K562 (cell line): ENCODE measurements at regions not wholly inside any gene's neighbourhood (a gene's known extent, or its start where the extent isn't known, plus 50 kb on each side); places are given as distances from the start of the nearest gene placed in this dataset.

Experiments
- ATAC-seq: fragments of 200-7000 bp; cut with Tn5 transposase; 3 replicates; pipeline ENCODE4 v1.9.1; 2020; ENCODE audit warnings: moderate library complexity
- BruUV-seq: library from RNA; stranded (reverse); fragments of 400-500 nt; replicated peaks from 2 replicates; lab custom pipeline; 2021; lab: Mats Ljungman, UMichigan
- CTCF ChIA-PET: fragments of 300-600 bp; formaldehyde crosslinking; extraction: SDS; loops from one replicate; lab custom pipeline; 2021; ENCODE audit warnings: low intra/inter-chr PET ratio; lab: Yijun Ruan, JAX
- POLR2A ChIA-PET: fragments of 300-600, 350-650 bp; sonication (Branson Sonifier 250); formaldehyde crosslinking; extraction: SDS; loops from one replicate; lab custom pipeline; 2021; ENCODE audit warnings: antibody characterized with exemption, inconsistent platforms; lab: Yijun Ruan, JAX
- DNase-seq, 4 experiments: peaks; one replicate each; pipeline versions ENCODE4 v3.0.0 to v3.0.0-alpha.2; 2011 to 2018; ENCODE audit warnings: low spot score in 3 of 4, mixed read lengths in 3 of 4; ENCODE audit errors: extremely low read depth in 1 of 4
- FAIRE-seq: peaks from 2 replicates; lab custom pipeline; 2011; peaks lifted over from hg19 to GRCh38; lab: Jason Lieb, UNC
- H2AFZ ChIP-seq: 2 replicates; pipeline ENCODE4 v1.6.0; 2011; ENCODE audit warnings: low read depth, low read length, control low read depth, inconsistent platforms
- H3K27ac ChIP-seq: fragments of 200-600 bp; 3 replicates; pipeline ENCODE4 v1.8.0; 2011; ENCODE audit warnings: low read depth, mild to moderate bottlenecking, control low read depth, inconsistent platforms, low read length, moderate library complexity, mixed read lengths; ENCODE audit errors: extremely low read depth
- H3K27me3 ChIP-seq, 2 experiments: fragments of 300-600 bp in 1 of 2; 2 replicates in 1 of 2; 3 replicates in 1 of 2; pipeline versions ENCODE4 v1.6.0 to v1.8.0; 2011; ENCODE audit warnings: inconsistent platforms in 2 of 2, low read length in 2 of 2, mild to moderate bottlenecking in 1 of 2, mixed read lengths in 1 of 2, moderate library complexity in 1 of 2; ENCODE audit not compliant: control insufficient read depth in 2 of 2, insufficient read depth in 2 of 2
- H3K36me3 ChIP-seq: fragments of 300-600 bp; 3 replicates; pipeline ENCODE4 v1.8.0; 2011; ENCODE audit warnings: mild to moderate bottlenecking, low read length, inconsistent platforms; ENCODE audit not compliant: control insufficient read depth, insufficient read depth
- H3K4me1 ChIP-seq, 2 experiments: fragments of 200-600 bp in 1 of 2; replicated peaks in 1 of 2; 2 replicates in 1 of 2; 3 replicates in 1 of 2; pipeline versions ENCODE4 v1.5.1 to v1.8.0; 2011; ENCODE audit warnings: inconsistent platforms in 2 of 2, low read length in 2 of 2, mild to moderate bottlenecking in 1 of 2, mixed read lengths in 1 of 2, moderate library complexity in 1 of 2; ENCODE audit not compliant: control insufficient read depth in 2 of 2, insufficient read depth in 2 of 2
- H3K4me2 ChIP-seq: 2 replicates; pipeline ENCODE4 v1.6.1; 2011; ENCODE audit warnings: low read length, control low read depth, inconsistent platforms, mixed read lengths; ENCODE audit not compliant: insufficient read depth
- H3K4me3 ChIP-seq: fragments of 200-600 bp; sonication (generic), shearing (Covaris generic); 2 replicates; pipeline ENCODE4 v1.5.1; 2016; ENCODE audit warnings: control low read depth, inconsistent platforms
- H3K79me2 ChIP-seq: fragments of 200-600 bp; 3 replicates; pipeline ENCODE4 v1.8.0; 2011; ENCODE audit warnings: low read length, inconsistent platforms; ENCODE audit not compliant: control insufficient read depth, insufficient read depth
- H3K9ac ChIP-seq, 2 experiments: 2 replicates each; pipeline versions ENCODE4 v1.6.0 to v1.6.1; 2011; ENCODE audit warnings: low read depth in 2 of 2, low read length in 2 of 2, control low read depth in 1 of 2, inconsistent platforms in 1 of 2, mild to moderate bottlenecking in 1 of 2, mixed read lengths in 1 of 2; ENCODE audit not compliant: insufficient read depth in 1 of 2
- H3K9me1 ChIP-seq: one replicate; pipeline ENCODE4 v1.6.0; 2011; ENCODE audit warnings: inconsistent platforms, mild to moderate bottlenecking, low read length, moderate library complexity; ENCODE audit not compliant: control insufficient read depth, insufficient read depth
- H3K9me3 ChIP-seq: replicated peaks from 2 replicates; pipeline ENCODE4 v1.5.1; 2011; ENCODE audit warnings: low read depth, low read length, inconsistent platforms; ENCODE audit not compliant: control insufficient read depth, insufficient read depth
- H4K20me1 ChIP-seq: replicated peaks from 2 replicates; pipeline ENCODE4 v1.6.1; 2011; ENCODE audit warnings: low read length, inconsistent platforms, mixed read lengths; ENCODE audit not compliant: control insufficient read depth, insufficient read depth
- MAFF ChIP-seq: IDR thresholded peaks from 2 replicates; pipeline ENCODE4 v1.6.1; 2012; ENCODE audit warnings: low read length, improper control_type of control experiment
- NFYB ChIP-seq: IDR thresholded peaks from 2 replicates; pipeline ENCODE4 v1.6.1; 2011; ENCODE audit warnings: mild to moderate bottlenecking, moderate library complexity; ENCODE audit not compliant: insufficient read length; ENCODE audit errors: extremely low read depth
- SLC30A9 ChIP-seq: fragments of 250-450 bp; sonication (Bioruptor Pico); IDR thresholded peaks from 2 replicates; pipeline ENCODE4 v1.8.0; 2022; ENCODE audit warnings: mild to moderate bottlenecking, moderate library complexity
- WGBS: fragments of 100-300 bp; shearing (Covaris generic); methylation state at CpG from one replicate; pipeline ENCODE4 v1.1.6; 2016; ENCODE audit warnings: low coverage, mixed read lengths; ENCODE audit not compliant: insufficient coverage; ENCODE audit errors: missing lambda C conversion rate; 5-methylcytosine and 5-hydroxymethylcytosine counted together
- in situ Hi-C: fragments of 300-500 bp; cut with MboI; formaldehyde crosslinking; loops from 4 replicates; pipeline ENCODE4 v1.15.0; 2018; ENCODE audit warnings: inconsistent platforms, mixed read lengths
- intact Hi-C: fragments of 100-400 bp; cut with micrococcal nuclease; formaldehyde crosslinking; loops from 2 replicates; pipeline ENCODE4 v1.14.2; 2022
- TF ChIP-seq, protein P1 (sequence below): fragments of 450-650 bp; IDR thresholded peaks from 2 replicates; pipeline ENCODE4 v1.6.1; 2017; ENCODE audit warnings: antibody characterized with exemption, mild to moderate bottlenecking
- TF ChIP-seq, protein P2 (sequence below), 2 experiments: fragments of 450-650 bp; formaldehyde crosslinking in 1 of 2; IDR thresholded peaks; 2 replicates each; pipeline versions ENCODE4 v1.4.0 to v1.6.1; 2014 to 2020; ENCODE audit warnings: mild to moderate bottlenecking in 2 of 2, borderline replicate concordance in 1 of 2, low read depth in 1 of 2

DNA sequence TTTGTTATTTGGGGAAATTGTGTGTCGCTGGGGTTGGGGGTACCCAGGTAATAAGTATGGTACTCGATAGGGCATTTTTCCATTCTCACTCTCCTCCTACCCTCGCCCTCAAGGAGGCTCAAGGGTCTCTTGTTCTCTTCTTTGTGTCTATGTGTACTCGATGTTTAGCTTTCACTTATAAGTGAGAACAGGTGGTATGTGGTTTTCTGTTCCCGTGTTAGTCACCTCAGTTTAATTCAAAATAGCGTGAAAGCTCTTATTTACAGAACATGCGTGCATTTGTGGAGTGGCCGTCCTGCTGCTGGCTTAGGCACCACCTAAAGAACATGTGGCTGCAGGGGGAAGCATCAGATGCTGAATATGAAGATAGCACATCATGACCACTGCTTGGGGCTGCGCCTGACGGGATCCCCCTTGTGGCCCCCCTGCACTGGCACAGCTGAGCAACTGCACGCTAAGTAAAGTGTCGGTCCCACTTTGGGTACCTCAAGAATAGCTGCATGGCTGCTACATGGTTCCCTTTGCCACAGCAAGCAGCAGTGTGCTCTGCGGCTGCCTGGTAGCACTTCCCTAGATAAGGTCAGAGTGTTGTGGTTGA, 569.0 kb downstream of the DCDC2C start:
- H3K4me2 ChIP-seq, result no peak overlapping the region
- intact Hi-C loops (no loop called here), in situ Hi-C loops (no loop called here)
- no peak for DNase-seq
- ChIA-PET POLR2A (interaction anchor here (0.6 kb wide), 1 partner anchor 353 kb away, joined by 4 read pairs; no protein-coding TSS in a partner anchor), CTCF (no interaction called here)
- no peak for ATAC-seq
- no peaks in the 10 kb centered on the region for H3K9me1 ChIP-seq
- peaks cover 2% of the 10 kb centered on the region; the same call in 1 of the 2 replicates for H3K9me3 ChIP-seq
- FAIRE-seq, result no peak
- no TSS peak for BruUV-seq
- H3K27me3 ChIP-seq, result no peaks in the 10 kb centered on the region
- no peaks in the 10 kb centered on the region for H3K79me2 ChIP-seq
- no peaks in the 10 kb centered on the region for H3K36me3 ChIP-seq
- H4K20me1 ChIP-seq, result no peaks in the 10 kb centered on the region
- H3K4me1 ChIP-seq, result no peaks in the 10 kb centered on the region
- under 1% methylated on average over 13 of the region's 13 CpGs for WGBS
- H3K27ac ChIP-seq, result no peak overlapping the region
- H3K4me3 ChIP-seq, result no peak overlapping the region
- H3K9ac ChIP-seq, result no peak overlapping the region
- H2AFZ ChIP-seq, result no peak overlapping the region
- TF ChIP-seq, protein P1, sequence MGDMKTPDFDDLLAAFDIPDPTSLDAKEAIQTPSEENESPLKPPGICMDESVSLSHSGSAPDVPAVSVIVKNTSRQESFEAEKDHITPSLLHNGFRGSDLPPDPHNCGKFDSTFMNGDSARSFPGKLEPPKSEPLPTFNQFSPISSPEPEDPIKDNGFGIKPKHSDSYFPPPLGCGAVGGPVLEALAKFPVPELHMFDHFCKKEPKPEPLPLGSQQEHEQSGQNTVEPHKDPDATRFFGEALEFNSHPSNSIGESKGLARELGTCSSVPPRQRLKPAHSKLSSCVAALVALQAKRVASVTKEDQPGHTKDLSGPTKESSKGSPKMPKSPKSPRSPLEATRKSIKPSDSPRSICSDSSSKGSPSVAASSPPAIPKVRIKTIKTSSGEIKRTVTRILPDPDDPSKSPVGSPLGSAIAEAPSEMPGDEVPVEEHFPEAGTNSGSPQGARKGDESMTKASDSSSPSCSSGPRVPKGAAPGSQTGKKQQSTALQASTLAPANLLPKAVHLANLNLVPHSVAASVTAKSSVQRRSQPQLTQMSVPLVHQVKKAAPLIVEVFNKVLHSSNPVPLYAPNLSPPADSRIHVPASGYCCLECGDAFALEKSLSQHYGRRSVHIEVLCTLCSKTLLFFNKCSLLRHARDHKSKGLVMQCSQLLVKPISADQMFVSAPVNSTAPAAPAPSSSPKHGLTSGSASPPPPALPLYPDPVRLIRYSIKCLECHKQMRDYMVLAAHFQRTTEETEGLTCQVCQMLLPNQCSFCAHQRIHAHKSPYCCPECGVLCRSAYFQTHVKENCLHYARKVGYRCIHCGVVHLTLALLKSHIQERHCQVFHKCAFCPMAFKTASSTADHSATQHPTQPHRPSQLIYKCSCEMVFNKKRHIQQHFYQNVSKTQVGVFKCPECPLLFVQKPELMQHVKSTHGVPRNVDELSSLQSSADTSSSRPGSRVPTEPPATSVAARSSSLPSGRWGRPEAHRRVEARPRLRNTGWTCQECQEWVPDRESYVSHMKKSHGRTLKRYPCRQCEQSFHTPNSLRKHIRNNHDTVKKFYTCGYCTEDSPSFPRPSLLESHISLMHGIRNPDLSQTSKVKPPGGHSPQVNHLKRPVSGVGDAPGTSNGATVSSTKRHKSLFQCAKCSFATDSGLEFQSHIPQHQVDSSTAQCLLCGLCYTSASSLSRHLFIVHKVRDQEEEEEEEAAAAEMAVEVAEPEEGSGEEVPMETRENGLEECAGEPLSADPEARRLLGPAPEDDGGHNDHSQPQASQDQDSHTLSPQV, result no peak
- TF ChIP-seq MAFF, result no peak
- TF ChIP-seq, protein P2, sequence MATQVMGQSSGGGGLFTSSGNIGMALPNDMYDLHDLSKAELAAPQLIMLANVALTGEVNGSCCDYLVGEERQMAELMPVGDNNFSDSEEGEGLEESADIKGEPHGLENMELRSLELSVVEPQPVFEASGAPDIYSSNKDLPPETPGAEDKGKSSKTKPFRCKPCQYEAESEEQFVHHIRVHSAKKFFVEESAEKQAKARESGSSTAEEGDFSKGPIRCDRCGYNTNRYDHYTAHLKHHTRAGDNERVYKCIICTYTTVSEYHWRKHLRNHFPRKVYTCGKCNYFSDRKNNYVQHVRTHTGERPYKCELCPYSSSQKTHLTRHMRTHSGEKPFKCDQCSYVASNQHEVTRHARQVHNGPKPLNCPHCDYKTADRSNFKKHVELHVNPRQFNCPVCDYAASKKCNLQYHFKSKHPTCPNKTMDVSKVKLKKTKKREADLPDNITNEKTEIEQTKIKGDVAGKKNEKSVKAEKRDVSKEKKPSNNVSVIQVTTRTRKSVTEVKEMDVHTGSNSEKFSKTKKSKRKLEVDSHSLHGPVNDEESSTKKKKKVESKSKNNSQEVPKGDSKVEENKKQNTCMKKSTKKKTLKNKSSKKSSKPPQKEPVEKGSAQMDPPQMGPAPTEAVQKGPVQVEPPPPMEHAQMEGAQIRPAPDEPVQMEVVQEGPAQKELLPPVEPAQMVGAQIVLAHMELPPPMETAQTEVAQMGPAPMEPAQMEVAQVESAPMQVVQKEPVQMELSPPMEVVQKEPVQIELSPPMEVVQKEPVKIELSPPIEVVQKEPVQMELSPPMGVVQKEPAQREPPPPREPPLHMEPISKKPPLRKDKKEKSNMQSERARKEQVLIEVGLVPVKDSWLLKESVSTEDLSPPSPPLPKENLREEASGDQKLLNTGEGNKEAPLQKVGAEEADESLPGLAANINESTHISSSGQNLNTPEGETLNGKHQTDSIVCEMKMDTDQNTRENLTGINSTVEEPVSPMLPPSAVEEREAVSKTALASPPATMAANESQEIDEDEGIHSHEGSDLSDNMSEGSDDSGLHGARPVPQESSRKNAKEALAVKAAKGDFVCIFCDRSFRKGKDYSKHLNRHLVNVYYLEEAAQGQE (IDR thresholded peaks at IDR 0.05; ENCODE audit: borderline replicate concordance), result no peak
- TF ChIP-seq, protein P2 (CRISPR knock-in tag; IDR thresholded peaks at IDR 0.05; ENCODE audit: low read depth), result no peak
- no peak for TF ChIP-seq NFYB
- TF ChIP-seq SLC30A9 (CRISPR knock-in tag), result no peak
